Skeletal muscle tissue (tissue), 3 donors: ENCODE measurements at regions not wholly inside any gene's neighbourhood (a gene's known extent, or its start where the extent isn't known, plus 50 kb on each side); places are given as distances from the start of the nearest gene placed in this dataset.

Experiments
- H3K27ac ChIP-seq: one replicate; pipeline ENCODE4 v1.7.0; 2013; ENCODE audit warnings: mild to moderate bottlenecking, low read depth, low read length, inconsistent platforms
- H3K27me3 ChIP-seq, 3 donors: one replicate each; pipeline ENCODE4 v1.7.0; 2013; ENCODE audit warnings: low read length in 3 of 3; ENCODE audit not compliant: control insufficient read depth in 3 of 3, insufficient read depth in 3 of 3
- H3K36me3 ChIP-seq, 3 donors: one replicate each; pipeline ENCODE4 v1.7.0; 2013; ENCODE audit warnings: low read length in 3 of 3; ENCODE audit not compliant: control insufficient read depth in 3 of 3, insufficient read depth in 3 of 3
- H3K4me1 ChIP-seq, 3 donors: one replicate each; pipeline ENCODE4 v1.7.0; 2013; ENCODE audit warnings: low read length in 3 of 3, mild to moderate bottlenecking in 3 of 3; ENCODE audit not compliant: control insufficient read depth in 3 of 3, insufficient read depth in 3 of 3
- H3K4me3 ChIP-seq, 3 donors: one replicate each; pipeline ENCODE4 v1.7.0; 2013; ENCODE audit warnings: low read length in 3 of 3
- H3K9ac ChIP-seq, 3 donors: one replicate each; pipeline ENCODE4 v1.7.0; 2013; ENCODE audit warnings: low read length in 3 of 3, mild to moderate bottlenecking in 3 of 3, moderate library complexity in 2 of 3, low read depth in 1 of 3
- H3K9me3 ChIP-seq, 3 donors: one replicate each; pipeline ENCODE4 v1.7.0; 2013; ENCODE audit warnings: low read length in 3 of 3; ENCODE audit not compliant: control insufficient read depth in 3 of 3
- donor health status: Osteomylitis.

DNA sequence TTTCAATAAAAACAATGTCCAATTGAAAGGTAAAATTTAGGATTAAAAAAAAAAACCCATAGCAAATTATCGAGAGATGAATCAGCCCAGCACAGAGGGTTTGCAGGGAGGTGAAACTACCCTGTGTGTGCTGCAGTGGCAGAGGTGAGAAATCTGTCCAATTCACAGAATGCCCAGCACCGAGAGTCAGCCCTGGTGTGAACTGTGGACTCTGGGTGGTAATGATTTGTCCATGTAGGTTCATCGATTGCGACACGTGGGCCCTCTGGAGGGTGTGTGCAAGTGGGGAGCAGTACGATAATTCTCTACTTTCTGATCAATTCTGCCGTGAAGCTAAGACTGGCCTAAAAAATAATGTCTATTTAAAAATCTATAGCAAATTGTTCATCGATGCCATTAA is 94.5 kb upstream of the PFKP start:
- Histone ChIP-seq H3K36me3 (no peaks in the 10 kb centered on the region), H3K9ac (no peak overlapping the region)

GRCh38 chr10:2972216-2972615 is 95.1 kb upstream of the PFKP start:
- Histone ChIP-seq H3K4me3 (no peak overlapping the region), H3K9me3 (no peaks in the 10 kb centered on the region), H3K4me1 (no peaks in the 10 kb centered on the region), H3K9ac (no peak overlapping the region), H3K36me3 (no peaks in the 10 kb centered on the region), H3K27ac (no peak overlapping the region), H3K27me3 (peaks cover 0 to 3% (median 0%) of the 10 kb centered on the region in 3 donors)

More for the DNA sequence above, 94.5 kb upstream of the PFKP start:
- Histone ChIP-seq H3K27ac (no peak overlapping the region), H3K9me3 (no peaks in the 10 kb centered on the region), H3K4me3 (no peak overlapping the region), H3K27me3 (peaks cover 0 to 2% (median 0%) of the 10 kb centered on the region in 3 donors), H3K4me1 (no peaks in the 10 kb centered on the region)

DNA sequence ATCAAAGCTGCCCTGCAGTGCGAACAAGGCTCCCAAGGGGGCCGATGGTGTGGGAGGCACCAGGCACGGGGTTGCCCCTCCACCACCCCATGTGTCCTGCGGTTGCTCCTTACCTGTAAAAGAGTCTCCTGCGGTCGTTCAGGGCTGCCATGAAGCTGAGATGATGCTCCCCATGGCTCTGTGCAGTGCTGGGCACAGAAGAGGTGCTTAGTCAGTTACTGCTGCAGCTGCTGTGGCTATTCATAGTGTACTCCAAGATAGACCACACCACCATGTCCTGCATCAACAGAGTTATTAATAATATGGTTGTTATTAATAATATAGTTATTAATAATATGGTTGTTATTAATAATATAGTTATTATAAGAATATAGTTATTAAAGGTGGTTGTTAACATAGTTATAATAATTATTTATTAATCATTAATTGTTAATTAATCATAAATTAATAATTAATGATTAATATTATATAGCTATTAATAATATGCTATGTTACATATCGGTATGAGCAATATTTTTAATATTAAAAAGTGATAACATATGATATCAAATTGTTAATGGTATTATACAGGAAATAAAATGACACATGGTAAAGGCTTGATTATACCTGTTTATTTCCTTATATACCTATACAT is 97.0 kb upstream of the PFKP start:
- Histone ChIP-seq H3K27ac (no peak overlapping the region), H3K4me3 (no peak overlapping the region), H3K9me3 (no peaks in the 10 kb centered on the region), H3K27me3 (peaks cover 0 to 7% (median 0%) of the 10 kb centered on the region in 3 donors), H3K4me1 (no peaks in the 10 kb centered on the region), H3K9ac (no peak overlapping the region), H3K36me3 (no peaks in the 10 kb centered on the region)

GRCh38 chr10:2968401-2969058 is 98.8 kb upstream of the PFKP start:
- Histone ChIP-seq H3K4me1 (no peaks in the 10 kb centered on the region), H3K27ac (no peak overlapping the region), H3K4me3 (no peak overlapping the region), H3K27me3 (peaks cover 0 to 10% (median 0%) of the 10 kb centered on the region in 3 donors), H3K9me3 (no peaks in the 10 kb centered on the region), H3K36me3 (no peaks in the 10 kb centered on the region), H3K9ac (no peak overlapping the region)

DNA sequence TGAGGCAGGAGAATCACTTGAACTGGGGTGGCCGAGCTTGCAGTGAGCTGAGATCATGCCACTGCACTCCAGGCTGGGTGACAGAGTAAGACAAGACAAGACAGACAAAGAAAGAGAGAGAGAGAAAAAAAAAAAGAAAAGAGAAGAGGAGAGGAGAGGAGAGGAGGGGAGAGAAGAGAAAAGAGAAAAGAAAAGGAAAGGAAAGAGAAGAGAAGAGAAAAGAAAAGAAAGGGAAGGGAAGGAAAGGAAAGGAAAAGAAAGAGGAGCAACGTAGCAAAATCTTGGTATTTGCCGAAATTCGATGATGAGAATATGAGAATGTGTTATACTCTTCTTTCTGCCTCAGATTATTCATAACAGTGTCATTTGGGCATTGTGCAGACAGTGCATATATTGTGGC is 101.2 kb upstream of the PFKP start:
- H3K36me3 ChIP-seq: no peaks in the 10 kb centered on the region
- no peak overlapping the region for H3K27ac ChIP-seq
- H3K4me3 ChIP-seq: no peak overlapping the region
- H3K9ac ChIP-seq: no peak overlapping the region
- H3K4me1 ChIP-seq: no peaks in the 10 kb centered on the region
- no peaks in the 10 kb centered on the region for H3K9me3 ChIP-seq
- peaks cover 0 to 10% (median 0%) of the 10 kb centered on the region in 3 donors for H3K27me3 ChIP-seq

GRCh38 chr10:2964632-2965296 is 102.6 kb upstream of the PFKP start:
- H3K27me3 ChIP-seq: peaks cover 0 to 10% (median 0%) of the 10 kb centered on the region in 3 donors
- H3K27ac ChIP-seq: no peak overlapping the region
- H3K36me3 ChIP-seq: no peaks in the 10 kb centered on the region
- no peaks in the 10 kb centered on the region for H3K4me1 ChIP-seq
- no peaks in the 10 kb centered on the region for H3K9me3 ChIP-seq
- no peak overlapping the region for H3K4me3 ChIP-seq
- H3K9ac ChIP-seq: no peak overlapping the region

GRCh38 chr10:2963889-2964631 is 103.3 kb upstream of the PFKP start:
- H3K27me3 ChIP-seq: peaks cover 0 to 10% (median 0%) of the 10 kb centered on the region in 3 donors
- H3K9ac ChIP-seq: no peak overlapping the region
- H3K36me3 ChIP-seq: no peaks in the 10 kb centered on the region
- no peak overlapping the region for H3K4me3 ChIP-seq
- no peak overlapping the region for H3K27ac ChIP-seq
- no peaks in the 10 kb centered on the region for H3K4me1 ChIP-seq
- no peaks in the 10 kb centered on the region for H3K9me3 ChIP-seq

DNA sequence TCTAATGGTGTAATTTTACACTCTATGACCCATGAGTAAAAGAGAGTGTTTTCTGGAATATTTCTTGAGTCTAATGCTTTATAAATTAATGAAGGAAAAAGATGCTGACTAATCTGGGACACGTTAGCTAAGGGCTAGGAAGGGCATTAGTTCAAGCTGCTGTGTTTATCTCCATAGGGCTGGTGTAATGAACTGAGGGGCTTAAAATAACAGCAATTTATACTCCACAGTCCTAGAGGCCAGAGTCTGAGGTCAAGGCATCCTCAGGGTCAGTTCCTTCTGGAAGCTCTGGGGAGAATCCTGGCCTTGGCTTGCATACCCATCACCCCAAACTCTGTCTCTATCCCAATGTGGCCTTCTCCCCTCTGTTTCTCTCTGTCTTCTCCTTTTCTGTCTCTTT is 105.2 kb upstream of the PFKP start:
- no peak overlapping the region for H3K4me3 ChIP-seq
- H3K36me3 ChIP-seq: no peaks in the 10 kb centered on the region
- H3K27me3 ChIP-seq: peaks cover 0 to 6% (median 0%) of the 10 kb centered on the region in 3 donors
- H3K4me1 ChIP-seq: no peaks in the 10 kb centered on the region
- no peak overlapping the region for H3K9ac ChIP-seq
- no peak overlapping the region for H3K27ac ChIP-seq
- no peaks in the 10 kb centered on the region for H3K9me3 ChIP-seq

GRCh38 chr10:2958659-2959058 is 108.7 kb upstream of the PFKP start:
- no peaks in the 10 kb centered on the region for H3K9me3 ChIP-seq
- no peak overlapping the region for H3K9ac ChIP-seq
- no peaks in the 10 kb centered on the region for H3K4me1 ChIP-seq
- no peaks in the 10 kb centered on the region for H3K27me3 ChIP-seq
- H3K4me3 ChIP-seq: no peak overlapping the region
- H3K27ac ChIP-seq: no peak overlapping the region
- no peaks in the 10 kb centered on the region for H3K36me3 ChIP-seq
